Fibroblast of peridontal ligament (primary cell): ENCODE measurements at regions not wholly inside any gene's neighbourhood (a gene's known extent, or its start where the extent isn't known, plus 50 kb on each side); places are given as distances from the start of the nearest gene placed in this dataset.
A peak's percentile ranks its signal among the peaks of the same experiment; 100 is the strongest.
"Not testable (repeated sequence)": the region's sequence is repeated elsewhere in the genome, so short reads cannot be mapped to it uniquely, and the experiment has no call there.

Experiments used
- DNase-seq: peaks from one replicate; pipeline ENCODE4 v3.0.0-alpha.2; 2010; ENCODE audit errors: extremely low read depth

DNA sequence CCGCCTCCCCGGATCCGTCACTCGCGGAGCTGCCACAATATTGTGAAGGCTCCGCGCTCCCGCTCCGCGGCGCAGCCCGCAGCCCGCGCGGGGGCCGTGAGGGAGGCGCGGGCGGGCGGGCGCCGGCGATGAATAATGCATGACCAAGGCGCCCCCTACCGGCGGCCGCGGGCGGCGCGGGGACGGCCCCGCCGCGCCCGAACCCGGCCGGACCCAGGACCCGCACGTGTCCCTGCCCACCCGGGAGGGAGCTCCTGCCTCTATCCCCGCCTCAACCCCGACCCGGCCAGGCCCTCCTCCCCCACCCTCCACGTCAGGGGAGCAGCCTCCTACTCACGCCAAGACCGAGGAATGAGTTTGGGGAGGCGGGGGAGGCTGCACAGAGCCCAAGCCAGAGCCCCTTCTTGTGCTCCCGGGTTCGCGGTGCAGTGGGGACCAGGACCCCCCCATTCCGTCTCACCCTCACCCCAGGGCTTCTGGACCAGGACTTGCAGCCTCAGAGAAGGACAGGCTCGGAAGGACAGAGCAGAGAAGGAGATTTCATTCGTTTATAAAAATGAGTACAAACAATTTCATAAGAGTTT is 70.8 kb upstream of the CASZ1 start:
- DNase-seq: peak; percentile 3

DNA sequence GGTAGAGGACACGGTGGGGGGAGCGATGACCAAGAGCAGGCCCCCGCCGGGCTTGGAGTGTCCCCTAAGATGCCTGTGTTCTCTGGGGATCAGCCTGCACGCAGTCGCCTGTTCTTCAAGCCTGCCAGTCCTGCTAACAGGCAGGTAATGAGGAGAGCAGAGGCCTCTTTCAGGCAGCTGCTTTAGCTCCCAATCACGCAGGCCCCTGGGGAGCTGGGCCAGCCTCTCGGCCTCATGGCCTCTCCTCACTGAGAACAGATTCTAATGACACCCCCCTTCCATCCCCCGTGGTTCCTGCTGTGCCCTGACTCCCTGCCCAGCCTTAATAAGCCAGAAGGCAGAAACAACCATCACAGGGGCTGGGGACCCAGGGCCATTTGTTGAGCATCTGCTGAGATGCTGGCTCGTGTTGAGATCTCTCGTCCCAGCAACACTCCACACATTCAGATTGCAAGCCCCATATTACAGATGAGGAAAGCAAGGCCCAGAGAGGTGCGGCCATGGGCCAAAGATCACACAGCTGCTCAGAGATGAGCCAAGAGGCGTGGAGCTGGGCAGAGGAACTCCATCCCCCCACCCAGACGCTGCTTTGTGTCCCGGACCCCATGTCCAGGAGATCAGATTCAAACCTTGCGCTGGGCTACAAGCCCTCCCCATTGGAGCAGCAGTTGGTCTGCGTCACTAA is 71.6 kb upstream of the CASZ1 start:
- no peak for DNase-seq

DNA sequence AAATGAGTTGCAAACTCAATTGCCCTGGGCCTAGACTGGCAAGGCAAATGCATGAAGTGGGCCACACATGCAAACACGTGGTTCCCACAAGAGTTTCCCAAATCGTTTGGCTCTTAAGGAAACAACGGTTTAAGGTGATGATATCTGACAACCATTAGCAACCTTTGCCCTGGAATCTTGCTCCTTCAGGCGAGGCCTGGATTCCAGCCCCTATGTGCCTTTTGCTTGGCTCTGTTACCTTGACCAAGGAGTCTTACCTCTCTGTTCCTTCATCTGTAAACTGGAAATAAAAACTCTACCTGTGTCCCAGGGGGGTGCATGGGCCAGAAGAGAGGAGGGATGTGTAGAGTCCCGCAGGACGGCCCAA is 72.1 kb upstream of the CASZ1 start:
- DNase-seq: no peak

DNA sequence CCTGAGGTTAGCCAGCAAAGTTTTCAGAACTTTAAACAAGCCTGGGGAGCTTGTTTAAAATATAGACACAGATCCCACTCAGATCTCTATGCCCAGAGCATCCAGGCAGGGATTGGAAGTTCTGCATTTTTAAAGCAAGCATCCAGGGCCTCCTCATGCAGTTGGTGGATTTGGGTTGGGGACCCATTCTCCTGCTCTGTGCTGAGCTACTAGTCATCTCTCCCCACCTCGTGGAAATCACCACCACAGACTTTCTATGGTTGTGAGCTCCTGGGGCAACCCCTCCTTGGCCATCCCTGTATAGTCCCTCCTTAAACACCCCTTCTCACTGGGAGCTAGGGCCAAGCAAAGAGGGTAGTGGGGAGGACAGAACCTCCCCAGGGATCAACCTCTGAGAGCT is 73.5 kb upstream of the CASZ1 start:
- no peak for DNase-seq

DNA sequence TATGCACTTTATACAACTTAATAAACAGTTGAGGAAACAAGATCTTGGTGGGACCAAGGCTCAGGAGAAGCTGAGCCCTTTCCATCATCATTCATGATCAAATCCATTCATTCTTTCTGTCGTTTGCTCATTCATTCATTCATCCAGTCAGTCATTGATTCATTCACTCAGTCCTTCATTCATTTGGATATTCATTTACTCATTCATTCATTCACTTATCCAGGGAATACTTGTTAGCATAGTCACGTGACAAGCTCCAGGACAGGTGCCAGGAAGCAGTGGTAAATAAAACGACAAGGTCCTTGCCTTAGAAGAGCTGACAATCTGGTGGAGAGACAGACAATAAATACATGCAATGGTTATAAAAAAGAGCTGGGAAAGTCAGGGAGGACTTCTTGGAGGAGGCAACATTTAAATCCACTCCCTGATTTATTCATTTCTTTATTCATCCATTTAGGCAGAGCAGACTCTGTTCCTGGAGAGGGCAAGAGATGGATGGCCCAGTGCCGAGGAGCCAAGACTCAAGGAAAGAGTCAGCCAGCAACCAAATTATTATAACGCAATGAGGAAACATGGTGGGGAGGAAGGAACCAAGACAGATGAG is 74.1 kb upstream of the CASZ1 start:
- DNase-seq: no peak

DNA sequence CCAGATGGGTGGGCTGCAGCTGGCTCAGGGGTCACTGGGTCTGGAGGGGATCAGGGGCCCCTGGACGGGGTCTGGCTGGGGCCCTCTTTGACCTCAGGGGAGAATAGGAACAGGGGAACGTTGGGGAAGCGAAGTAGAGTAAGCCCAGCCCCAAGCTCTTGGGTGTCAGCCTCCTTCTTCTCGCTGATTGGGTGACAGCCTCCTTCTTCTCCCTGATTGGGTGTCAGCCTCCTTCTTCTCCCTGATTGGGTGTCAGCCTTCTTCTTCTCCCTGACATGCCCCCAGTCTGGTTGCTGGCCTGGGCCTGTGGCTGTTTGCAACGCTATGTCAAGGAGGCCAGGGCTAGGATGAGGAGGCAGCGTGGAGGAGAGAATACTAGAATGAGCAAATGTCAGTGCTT is 76.7 kb upstream of the CASZ1 start:
- DNase-seq: no peak

DNA sequence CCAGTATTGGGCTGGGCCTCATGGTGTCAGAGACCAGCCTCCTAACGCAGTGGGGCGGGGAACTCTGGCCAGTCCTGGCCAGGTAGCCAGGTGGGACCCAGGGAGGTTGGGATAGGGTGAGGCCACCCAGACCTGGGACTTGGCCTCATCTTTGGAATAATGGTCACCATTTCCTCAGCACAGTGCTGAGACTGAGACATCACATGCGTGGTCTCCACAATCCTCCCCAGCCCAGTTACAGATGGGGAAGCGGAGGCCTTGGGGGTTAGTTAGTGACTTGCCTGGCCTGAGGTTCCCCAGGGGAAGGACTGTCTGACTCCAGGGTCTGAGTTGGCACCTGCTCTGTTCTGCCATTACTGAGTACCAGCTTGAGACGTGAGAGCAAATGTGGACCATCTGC is 77.9 kb upstream of the CASZ1 start:
- no peak for DNase-seq

DNA sequence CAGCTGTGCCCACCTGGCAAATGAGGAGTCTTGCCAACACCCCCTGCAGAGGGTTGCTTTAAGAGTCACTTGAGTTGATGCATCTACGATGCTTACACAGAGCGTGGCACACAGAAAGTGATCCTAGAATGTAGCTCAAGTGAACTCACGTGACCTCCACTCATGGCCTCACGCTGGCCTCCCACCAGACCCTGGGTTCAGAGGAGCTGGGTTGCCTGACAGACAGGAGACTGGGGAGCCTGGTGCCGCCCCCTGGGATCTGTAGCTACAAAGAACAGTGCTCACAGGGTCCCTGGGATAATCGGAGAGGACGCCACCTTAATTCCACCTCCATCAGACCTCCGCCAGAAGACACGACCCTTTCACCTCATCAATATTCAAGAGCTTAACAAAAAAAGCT is 81.4 kb upstream of the CASZ1 start:
- no peak for DNase-seq

DNA sequence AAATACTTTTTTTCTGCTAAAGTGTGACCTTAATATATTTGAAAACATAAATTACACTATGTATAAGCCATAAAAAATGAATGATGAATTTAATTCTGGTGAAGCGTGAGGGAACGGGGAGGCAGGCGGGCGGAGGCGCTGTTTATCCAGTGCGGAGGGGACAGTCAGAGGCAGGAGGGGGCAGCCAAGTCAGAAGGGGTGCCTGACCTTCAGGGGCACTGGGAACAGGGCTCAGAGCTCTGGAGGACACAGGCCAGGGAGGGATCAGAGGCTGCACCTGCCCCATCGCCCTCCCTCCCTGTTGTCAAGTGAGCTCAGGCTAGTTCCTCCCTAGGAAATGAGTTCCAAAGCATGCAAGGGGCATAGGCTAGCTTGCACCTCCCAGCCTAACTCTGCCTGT is 82.0 kb upstream of the CASZ1 start:
- DNase-seq: no peak

DNA sequence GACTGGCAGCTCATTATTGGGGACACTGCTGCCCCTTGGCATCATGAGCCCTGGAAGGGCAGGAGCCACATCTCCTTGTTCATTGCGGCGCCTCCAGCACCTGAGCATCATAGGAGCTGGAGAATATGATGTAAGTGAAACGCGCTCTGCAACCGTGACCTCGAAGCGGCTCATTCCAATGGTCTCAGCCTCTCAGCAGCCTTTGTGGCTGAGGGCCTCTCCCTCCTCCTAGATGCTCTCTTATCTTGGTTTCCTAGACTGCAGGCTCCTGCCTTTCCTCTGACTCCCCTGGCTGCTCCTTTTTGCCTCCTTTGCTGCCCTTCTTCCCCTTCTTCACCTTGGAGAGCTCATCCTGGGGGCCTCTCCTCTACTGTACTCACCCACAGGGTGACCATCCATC is 83.6 kb upstream of the CASZ1 start:
- DNase-seq: no peak

DNA sequence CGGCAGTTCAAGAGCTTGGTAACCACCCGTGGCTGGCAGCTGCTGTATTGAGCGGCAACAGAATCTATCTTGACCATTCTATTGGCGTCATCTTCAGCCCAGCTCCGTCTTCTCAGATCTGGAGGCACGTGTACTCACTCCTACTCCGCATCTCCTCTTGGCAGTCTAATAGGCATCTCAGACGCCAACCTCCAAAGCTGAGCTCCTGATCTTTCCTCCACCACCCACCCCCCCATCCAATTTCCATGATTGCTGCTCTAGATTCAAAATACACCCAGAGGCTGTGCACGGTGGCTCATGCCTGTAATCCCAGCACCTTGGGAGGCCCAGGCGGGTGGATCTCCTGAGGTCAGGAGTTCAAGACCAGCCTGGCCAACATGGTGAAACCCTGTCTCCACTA is 84.6 kb upstream of the CASZ1 start:
- no peak for DNase-seq

DNA sequence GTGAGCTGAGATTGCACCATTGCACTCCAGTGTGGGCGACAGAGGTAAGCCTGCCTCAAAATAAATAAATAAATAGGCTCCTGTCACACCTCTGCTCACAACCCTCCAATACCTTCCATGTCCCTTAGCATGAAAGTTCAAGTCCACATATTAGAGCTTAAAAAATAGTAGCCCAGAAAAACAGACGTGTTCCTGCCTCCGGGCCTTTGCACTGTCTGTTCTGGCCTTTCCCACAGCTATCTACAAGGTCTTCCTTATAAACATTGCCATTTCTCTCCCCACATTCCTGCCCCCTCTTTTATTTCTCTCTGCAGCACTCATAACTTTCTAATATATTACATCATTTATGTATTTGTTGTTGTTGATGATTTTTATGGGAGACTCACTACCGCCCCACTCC is 85.6 kb upstream of the CASZ1 start:
- no peak for DNase-seq

DNA sequence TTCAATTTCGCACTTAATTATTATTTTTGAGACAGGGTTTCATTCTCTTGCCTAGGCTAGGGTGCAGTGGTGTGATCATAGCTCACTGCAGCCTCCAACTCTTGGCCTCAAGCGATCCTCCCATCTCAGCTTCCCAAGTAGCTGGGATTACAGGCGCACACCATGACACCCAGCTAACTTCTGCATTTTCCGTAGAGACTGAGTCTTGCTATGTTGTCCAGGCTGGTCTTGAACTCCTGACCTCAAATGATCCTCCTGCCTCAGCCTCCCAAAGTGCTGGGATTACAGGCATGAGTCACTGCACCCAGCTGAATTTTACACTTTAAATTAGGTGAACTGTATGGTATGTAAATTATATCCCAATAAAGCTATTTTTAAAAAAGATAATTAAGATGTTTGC is 90.6 kb upstream of the CASZ1 start:
- not testable (repeated sequence) for DNase-seq

DNA sequence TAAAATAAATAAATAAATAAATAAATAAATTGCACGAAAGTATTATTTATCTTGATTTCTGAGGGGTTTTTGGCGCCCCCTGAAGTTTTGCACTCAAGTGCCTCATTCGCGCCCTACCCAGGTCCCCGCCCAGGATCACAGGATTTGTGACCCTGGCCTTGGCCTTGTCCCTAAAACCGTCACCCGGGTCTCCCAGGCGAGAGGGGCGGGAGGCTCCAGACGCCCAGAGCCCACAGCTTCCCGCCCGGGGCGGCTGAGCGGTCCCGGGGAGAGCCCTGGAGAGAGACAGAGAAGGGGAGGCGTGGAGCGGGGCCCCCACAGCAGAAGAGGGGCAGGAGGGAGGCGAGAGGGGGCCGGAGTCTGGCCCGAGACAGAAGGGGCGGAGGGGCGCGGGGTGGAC is 91.8 kb upstream of the CASZ1 start:
- no peak for DNase-seq

DNA sequence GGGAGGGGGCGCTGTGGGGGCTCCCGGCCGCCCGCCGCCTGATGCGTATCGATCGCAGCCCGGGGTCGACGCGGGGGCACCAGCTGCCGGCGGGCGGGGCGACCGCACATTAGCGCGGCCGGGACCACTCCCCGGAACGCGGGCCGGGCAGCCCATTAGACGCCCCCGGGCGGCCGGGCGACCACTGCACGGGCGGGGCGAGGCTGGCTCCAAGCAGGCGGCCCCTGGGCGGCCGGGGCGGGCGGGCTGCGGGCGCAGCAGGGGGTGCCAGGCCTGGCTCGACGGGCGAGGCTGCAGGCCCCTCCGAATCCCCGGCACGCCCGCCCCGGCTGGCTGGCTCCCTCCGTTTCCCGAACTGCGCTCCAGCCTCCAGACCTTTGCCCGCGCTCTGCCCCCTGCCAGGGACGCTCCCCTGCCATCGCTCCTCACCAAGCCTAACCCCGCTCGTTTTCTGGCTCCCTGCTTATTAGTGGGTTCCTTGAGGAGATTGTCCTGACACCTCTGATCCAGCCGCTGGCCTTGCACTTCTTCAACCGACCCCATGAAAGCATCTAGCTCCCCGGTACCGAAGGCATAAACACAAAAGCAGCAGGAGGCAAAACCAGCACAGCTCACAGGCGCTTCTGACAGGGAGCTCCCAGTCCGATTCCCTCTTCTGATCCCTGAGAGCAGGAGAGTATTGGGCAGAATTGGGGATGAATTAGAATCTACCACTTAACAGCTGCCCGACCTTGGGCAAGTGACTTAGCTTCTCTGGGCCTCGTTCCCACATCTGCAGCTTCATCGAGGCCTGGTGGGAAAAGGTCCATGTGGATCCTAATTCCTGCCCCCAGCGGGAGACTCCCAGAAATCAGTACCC is 92.6 kb upstream of the CASZ1 start:
- DNase-seq: no peak

DNA sequence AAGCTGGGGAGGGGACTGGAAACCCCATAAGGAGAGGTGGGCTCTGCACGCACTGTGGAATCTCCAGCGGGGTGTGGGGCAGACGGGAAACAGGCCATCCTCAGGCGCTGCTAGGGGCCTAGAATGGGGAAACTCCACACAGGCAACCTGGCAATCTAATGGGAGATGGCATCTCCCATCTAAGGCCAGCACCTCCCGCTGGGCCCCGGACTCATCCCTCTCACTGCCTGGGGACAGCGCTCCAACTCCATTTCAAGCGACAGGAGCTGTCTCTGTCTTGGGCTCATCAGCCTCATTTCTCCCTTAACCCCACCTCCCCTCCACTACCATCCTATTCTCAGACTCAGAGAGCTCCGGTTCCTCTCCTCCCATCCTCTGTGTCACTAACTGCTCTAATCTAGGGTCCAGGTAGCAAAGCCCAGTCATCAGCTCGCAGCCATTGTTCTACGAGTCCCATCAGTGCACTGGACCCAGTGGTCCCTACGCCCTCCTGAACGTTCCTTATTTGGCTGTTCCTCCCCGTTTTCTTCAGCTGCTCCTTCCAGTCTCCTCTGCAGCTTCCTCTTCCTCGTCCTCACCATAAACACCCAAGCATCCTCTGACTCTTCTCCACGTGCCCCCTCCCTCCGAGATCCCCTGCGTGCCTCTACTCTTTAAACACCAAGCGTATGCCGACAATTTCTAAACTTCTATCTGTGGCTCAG is 93.4 kb upstream of the CASZ1 start:
- no peak for DNase-seq

DNA sequence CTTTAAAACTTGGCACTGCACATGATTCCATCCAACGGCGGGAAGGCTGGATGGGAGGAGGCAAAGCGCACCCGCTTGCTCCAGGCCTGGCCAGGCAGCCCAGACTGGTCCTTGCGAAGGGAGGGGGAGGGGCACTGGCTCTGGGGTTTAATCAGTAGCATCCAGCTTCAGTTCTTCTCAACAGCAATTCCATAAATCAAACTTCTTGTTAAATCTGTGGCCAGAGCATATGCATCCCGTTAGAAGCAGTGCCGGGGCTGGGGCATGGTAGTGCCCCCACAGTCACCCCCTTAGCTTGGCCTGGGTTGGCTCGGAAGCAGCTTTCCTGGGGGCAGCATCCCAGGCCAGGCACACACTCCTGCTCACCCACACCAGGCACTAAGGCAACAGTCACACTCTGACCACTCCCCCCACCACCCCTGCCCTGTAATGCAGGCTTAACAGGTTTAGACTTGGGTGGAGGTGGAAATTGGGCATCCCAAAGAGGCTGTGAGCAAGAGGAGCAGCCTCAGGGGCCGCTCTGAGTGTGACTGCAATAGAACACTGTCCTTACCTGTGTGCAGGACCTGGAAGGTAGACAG is 94.1 kb upstream of the CASZ1 start:
- DNase-seq: no peak

DNA sequence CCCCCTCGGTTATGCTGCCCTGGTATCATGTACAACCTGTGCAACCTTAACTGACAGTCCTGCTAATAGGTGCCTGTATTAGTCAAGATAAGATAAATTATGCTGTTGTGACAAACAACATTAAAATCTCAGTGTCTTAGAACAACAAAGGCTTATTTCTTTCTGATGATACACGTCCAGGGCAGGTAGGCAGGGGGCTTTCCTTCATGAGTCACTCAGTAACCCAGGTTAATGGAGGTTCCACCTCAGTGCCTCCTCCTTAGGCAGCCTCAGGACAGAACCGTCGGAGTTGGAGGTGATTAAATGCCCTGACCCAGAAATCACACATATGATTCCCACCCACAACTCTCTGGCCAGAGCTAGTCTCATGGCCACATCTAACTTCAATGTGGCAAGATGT is 94.6 kb upstream of the CASZ1 start:
- DNase-seq: no peak

DNA sequence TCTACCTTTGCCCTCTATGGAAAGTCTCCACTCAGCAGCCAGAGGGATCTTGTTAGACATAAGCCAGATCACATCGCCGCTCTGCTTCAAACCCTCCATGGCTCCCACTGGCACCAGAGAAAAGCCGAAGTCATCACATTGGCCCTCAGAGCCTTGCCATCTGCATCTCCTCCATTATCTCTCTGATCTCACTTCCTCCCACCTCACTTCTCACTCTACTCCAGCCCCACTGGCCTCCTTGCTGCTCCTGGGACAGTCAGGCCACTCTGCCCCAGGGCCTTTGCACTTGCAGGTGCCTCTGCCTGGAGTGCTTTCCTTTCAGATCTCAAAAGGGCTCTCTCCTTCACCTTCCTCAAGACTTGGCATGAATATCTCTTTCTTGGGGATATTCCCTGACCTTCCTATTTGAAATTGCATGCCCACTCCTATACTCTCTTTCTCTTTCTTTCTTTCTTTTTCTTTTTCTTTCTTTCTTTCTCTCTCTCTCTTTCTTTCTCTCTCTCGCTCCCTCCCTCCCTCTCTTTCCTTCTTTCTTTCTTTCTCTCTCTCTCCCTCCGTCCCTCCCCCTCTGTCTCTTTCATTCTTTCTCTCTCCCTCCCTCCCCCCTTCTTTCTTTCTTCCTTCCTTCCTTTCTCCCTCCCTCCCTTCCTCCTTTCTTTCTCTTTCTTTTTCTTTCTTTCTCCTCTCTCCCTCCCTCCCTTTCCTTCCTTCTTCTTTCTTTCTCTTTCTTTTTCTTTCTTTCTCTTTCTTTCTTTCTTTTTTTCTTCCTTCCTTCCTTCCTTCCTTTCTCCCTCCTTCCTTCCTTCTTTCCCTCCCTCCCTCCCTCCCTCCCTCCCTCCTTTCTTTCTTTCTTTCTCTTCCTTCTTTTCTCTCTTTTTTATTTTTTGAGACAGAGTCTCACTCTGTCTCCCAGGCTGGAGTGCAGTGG is 96.0 kb upstream of the CASZ1 start:
- DNase-seq: no peak

DNA sequence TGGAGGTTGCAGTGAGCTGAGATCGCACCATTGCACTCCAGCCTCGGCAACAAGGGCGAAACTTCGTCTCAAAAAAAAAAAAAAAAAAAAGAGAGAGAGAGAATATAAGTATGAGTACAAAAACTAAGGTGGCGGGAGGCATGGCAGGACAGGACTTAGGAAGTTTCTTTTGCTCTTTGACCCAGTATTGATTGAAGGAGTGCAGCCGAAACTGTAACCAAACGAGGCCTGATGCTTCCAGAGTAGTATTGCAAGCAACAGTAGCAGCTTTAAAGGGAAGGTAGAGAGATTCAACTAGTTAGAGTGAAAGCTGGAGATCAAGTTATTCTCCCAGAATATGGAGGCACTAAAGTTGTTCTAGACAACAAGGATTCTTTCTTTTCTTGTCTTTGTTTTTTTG is 99.2 kb upstream of the CASZ1 start:
- DNase-seq: no peak

DNA sequence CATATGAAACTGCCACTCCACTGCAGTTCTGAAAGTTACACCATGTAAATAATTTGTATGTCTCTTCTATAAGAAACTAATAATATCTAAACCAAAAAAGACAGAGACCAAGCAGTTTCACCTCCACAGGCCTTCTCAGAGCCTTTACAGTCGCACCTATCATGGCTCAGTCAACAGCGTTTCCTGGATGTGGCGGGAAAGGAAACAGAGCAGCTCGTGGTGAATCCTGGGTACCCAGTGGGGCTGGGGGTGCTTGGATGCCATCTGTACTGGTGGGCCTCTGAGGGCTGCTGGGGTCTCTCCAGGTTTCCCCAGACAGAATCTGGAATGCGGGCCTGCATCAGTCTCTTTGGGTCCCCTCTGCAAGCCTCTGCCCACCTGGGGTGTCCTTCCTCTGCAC is 100.2 kb upstream of the CASZ1 start:
- no peak for DNase-seq
